NCI-H69 (cell line): ENCODE measurements at regions not wholly inside any gene's neighbourhood (a gene's known extent, or its start where the extent isn't known, plus 50 kb on each side); places are given as distances from the start of the nearest gene placed in this dataset.

Experiments used
- DNase-seq: peaks from one replicate; lab custom pipeline; 2025; lab: John Stamatoyannopoulos, UW

- peak; percentile 32 for DNase-seq
Observed at GRCh38 chr12:24045816-24046257, 96.4 kb upstream of the SOX5 start.

GRCh38 chr12:24044941-24045703 lies 95.7 kb upstream of the SOX5 start:
- DNase-seq, result no peak

DNA sequence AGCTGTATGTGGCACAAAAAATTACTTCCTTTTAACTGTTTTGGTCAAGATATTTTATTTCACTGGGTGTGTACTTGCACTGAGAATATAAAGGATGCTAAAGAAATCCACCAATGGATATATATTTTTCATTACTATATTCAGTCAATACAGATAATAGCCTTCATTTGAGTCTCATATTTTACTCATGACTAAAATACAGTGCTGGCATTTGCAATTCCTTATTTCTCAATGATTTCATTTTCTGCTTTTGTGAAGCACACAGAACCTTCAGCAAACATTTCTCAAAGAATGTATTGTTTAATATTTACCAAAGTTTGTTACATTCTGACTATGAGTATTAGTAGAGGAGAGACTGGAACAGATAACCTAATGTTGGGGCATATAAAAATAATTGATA lies 93.2 kb upstream of the SOX5 start:
- no peak for DNase-seq

GRCh38 chr12:24039113-24039525 lies 89.6 kb upstream of the SOX5 start:
- DNase-seq, result no peak

DNA sequence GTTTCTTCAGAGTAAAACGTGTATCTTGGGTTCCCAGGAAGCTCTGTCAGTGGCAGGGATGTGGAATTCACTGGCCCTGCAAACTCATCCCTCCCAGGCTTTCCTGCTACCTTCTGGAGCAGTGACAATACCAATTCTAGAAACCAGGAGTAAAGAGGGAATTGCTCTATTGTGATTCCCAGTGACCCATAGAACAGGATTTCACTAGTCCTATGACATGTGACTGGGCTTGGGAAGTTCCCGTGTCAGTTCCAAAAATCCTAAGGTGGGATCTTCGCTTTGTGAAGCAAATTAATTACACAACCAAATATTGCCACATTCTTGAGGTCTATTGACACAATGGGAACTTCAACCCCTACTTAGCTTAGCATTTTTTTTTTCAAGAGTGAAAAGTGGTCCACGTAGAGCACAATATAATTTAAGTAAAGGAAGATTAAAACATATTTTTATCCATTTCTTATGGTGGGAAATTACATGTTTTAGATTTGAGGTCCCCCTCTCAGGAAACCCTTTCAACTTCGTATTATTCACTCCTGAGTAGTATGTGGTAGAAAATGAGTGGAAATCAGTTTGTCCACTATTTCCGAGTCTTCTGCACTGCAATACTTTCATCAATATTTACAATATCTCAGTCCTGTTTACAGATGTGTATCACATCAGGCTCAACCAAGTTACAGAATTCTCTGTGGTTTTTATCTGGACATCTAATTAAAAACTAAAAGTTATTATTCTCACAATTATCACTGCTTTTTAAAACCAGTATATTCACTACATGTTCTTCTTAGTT lies 88.9 kb upstream of the SOX5 start:
- DNase-seq, result no peak

- DNase-seq, result no peak
Observed at GRCh38 chr12:24036438-24037216, 87.2 kb upstream of the SOX5 start.

DNA sequence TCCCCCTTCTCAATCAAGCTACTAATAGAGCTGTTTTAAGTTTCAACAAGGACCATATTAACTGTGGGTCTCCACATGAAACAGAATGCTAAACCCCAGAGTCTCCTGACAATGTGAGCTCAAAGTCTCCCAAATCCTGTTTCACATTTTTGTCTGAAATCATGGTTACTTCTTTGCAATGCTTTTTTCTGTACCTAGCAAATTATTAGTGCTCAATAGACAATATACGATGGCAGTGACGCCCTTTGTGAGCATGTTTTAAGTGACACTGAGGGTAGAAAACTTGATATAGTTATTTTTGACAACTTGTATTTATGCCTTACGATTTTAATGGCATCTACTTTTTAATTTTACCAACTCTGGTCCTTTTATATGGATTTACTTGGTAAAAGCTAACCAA lies 85.4 kb upstream of the SOX5 start:
- DNase-seq, result no peak

DNA sequence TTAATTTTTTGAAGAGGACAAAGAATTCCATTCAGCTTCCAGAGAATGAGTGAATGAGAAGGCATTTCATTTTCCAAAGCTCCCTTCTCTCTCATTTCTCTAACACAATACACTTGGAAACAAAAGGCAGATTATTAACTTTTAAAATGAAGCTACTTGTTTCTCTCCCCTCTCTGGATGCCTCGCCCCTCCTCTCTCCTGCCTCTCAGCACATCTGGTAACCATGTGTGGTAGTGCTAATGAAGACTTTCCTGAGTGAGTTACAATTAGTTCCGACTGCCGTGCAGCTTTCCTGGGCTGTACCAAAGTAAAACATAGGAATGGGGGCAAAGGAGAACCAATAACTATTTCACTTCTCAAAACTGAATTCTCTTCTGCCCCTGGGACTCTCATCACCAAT lies 84.7 kb upstream of the SOX5 start:
- peak; percentile 39 for DNase-seq

- DNase-seq, result no peak
Observed at GRCh38 chr12:24027352-24027751, 77.9 kb upstream of the SOX5 start.

DNA sequence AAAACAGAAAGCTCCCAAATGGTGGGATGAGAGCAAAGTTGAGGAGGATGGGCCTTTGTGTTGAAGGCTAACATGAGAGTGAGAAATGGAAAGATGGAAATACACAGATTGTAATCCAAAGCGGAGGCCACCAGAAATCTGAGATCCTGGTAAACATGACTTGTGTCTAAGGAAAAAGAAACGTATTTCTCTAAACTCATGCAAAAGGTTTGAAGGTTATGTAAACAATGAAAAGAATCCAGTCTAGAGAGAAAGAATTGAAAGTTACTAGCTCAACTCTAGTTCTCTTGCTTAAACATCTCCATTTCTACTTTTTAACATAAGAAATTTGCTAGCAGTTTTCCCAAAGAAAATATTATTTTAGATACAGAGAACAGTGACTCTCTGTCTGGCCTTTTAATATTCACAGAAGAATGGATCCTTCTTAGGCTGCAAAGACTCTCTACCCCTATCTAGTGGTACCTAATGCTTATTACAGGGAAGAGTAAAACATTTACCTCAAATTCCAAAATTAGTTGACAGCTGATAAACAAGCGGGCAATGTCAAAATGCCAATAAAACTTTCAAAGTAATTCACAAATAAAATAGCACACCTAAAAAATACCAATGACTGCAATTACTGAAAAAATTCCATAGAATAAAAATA lies 75.8 kb upstream of the SOX5 start:
- DNase-seq, result peak; percentile 8

GRCh38 chr12:24023081-24023480 lies 73.6 kb upstream of the SOX5 start:
- no peak for DNase-seq

GRCh38 chr12:24021164-24021502 lies 71.7 kb upstream of the SOX5 start:
- DNase-seq, result no peak

GRCh38 chr12:24020397-24021163 lies 71.1 kb upstream of the SOX5 start:
- DNase-seq, result no peak

DNA sequence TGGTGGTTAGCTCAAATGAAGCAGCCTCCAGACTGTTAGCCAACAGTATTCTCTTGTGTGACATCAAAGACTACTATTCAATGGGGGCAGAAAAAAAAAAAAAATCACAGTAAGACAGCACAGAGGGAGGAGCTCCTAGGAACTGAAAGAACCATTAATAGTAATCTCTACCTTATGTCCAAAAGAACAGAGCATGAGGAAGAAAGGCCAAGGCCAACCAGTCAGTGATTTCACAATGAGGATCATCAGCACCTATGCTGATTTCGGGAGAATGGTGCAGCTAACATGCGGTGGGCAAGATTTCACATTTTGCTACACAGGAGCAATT lies 66.3 kb upstream of the SOX5 start:
- no peak for DNase-seq

GRCh38 chr12:24014915-24015832 lies 65.7 kb upstream of the SOX5 start:
- DNase-seq, result no peak

DNA sequence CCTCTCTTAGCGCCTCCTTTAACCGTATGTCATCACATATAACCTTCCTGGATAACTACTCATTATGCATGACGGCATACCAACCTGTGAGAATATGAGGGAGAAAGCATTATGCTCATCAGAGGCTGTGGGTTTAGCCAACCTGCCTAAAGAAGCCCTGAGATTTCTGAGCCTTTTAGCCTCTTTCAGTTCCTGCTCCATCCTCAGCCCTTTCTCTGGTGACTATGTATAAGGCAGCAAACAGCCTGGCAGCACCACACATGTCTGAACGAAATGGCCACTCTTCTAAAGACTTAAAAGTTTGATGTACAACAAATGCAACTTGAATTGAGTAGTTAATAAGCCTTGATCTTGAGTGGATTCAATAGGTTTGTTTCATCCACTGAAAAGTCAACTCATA lies 64.8 kb upstream of the SOX5 start:
- no peak for DNase-seq

- DNase-seq, result peak; percentile 25
Observed at GRCh38 chr12:24012528-24012927, 63.1 kb upstream of the SOX5 start.

DNA sequence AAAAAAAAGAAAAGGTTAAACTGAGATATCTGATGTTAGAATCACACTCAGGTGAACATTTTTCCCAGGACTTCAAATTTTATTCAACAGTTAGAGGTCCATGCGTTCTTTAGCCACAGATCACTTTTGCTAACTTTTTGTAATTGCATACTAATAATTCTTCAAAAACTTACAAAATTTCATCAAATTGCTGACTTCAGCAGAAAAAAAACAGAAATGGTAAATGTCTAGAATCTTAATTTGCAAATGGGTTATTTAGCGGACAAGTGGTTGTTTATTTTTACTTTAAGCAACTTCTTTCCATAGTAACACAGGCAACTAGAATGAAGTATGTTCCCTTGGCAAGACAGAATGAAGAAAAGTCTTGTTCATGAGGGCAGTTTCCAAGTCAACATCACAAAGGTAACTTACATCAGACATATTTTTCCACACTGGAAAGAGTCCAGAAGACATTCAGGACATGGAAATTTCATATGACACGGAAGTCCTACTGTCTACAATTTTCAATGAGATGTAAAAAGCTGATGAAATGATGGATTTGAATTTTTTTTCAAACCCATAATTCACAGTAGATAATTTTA lies 62.5 kb upstream of the SOX5 start:
- DNase-seq, result no peak

- DNase-seq, result peak; percentile 4
Observed at GRCh38 chr12:24008166-24008565, 58.7 kb upstream of the SOX5 start.
